Mesodermal cell (in vitro differentiated cells): ENCODE measurements at regions not wholly inside any gene's neighbourhood (a gene's known extent, or its start where the extent isn't known, plus 50 kb on each side); places are given as distances from the start of the nearest gene placed in this dataset.

Experiments
- H3K27ac ChIP-seq: 2 replicates; pipeline ENCODE4 v1.7.0; 2013; ENCODE audit warnings: mild to moderate bottlenecking, low read depth, low read length, moderate library complexity; ENCODE audit not compliant: severe bottlenecking
- H3K36me3 ChIP-seq: 2 replicates; pipeline ENCODE4 v1.7.1; 2013; ENCODE audit warnings: mild to moderate bottlenecking, low read length, moderate library complexity; ENCODE audit not compliant: control insufficient read depth, insufficient read depth
- H3K4me1 ChIP-seq: one replicate; pipeline ENCODE4 v1.7.1; 2013; ENCODE audit warnings: mild to moderate bottlenecking, low read length; ENCODE audit not compliant: insufficient read depth, control insufficient read depth, poor library complexity, severe bottlenecking
- H3K4me3 ChIP-seq: 2 replicates; pipeline ENCODE4 v1.7.0; 2013; ENCODE audit warnings: low read length, control low read depth, mild to moderate bottlenecking; ENCODE audit not compliant: insufficient read depth, poor library complexity, severe bottlenecking; ENCODE audit errors: extremely low read depth
- H3K9me3 ChIP-seq: 2 replicates; pipeline ENCODE4 v1.7.1; 2013; ENCODE audit warnings: mild to moderate bottlenecking, low read length, moderate library complexity; ENCODE audit not compliant: control insufficient read depth
- WGBS, 2 experiments: methylation state at CpG; one replicate each; pipeline ENCODE4 v1.1.5; 2013; ENCODE audit warnings: missing lambda C conversion rate in 2 of 2; ENCODE audit not compliant: insufficient coverage in 2 of 2; 5-methylcytosine and 5-hydroxymethylcytosine counted together

GRCh38 chr2:52732849-52733395 lies 1034.7 kb upstream of the CHAC2 start:
- 73 to 78% methylated on average over 2 of the region's 3 CpGs for WGBS, 2 experiments
- no peak overlapping the region for H3K4me3 ChIP-seq
- H3K36me3 ChIP-seq = no peaks in the 10 kb centered on the region
- no peak overlapping the region for H3K27ac ChIP-seq
- no peaks in the 10 kb centered on the region for H3K9me3 ChIP-seq
- no peaks in the 10 kb centered on the region for H3K4me1 ChIP-seq

- Histone ChIP-seq H3K36me3 (no peaks in the 10 kb centered on the region), H3K27ac (no peak overlapping the region), H3K4me1 (no peaks in the 10 kb centered on the region), H3K9me3 (no peaks in the 10 kb centered on the region), H3K4me3 (no peak overlapping the region)
Observed at GRCh38 chr2:52724585-52724984, 1043.0 kb upstream of the CHAC2 start.

DNA sequence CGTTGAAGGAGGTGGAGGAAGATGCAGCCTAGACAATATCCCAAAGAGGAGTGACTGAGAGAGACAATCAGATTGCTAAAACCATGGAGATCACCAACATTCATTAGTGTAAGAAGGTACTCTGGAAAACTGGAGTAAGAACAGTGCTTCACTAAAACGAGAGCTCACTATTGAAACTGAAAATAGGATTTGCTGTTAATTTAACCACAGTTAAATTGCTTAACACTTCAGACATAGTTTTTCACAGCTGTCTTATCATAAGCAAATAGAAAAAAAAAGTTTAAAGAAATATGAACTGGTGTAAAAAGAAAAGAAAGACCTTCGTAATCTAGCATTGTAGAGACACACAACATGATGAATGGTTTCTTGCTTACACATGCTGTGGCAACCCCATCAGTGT lies 1049.8 kb upstream of the CHAC2 start:
- H3K36me3 ChIP-seq = no peaks in the 10 kb centered on the region
- H3K4me3 ChIP-seq = no peak overlapping the region
- no peaks in the 10 kb centered on the region for H3K9me3 ChIP-seq
- 100% methylated on average over 1 of the region's 3 CpGs; no CpG with 5 or more reads in 1 of the 2 experiments for WGBS, 2 experiments
- H3K27ac ChIP-seq = no peak overlapping the region
- no peaks in the 10 kb centered on the region for H3K4me1 ChIP-seq

DNA sequence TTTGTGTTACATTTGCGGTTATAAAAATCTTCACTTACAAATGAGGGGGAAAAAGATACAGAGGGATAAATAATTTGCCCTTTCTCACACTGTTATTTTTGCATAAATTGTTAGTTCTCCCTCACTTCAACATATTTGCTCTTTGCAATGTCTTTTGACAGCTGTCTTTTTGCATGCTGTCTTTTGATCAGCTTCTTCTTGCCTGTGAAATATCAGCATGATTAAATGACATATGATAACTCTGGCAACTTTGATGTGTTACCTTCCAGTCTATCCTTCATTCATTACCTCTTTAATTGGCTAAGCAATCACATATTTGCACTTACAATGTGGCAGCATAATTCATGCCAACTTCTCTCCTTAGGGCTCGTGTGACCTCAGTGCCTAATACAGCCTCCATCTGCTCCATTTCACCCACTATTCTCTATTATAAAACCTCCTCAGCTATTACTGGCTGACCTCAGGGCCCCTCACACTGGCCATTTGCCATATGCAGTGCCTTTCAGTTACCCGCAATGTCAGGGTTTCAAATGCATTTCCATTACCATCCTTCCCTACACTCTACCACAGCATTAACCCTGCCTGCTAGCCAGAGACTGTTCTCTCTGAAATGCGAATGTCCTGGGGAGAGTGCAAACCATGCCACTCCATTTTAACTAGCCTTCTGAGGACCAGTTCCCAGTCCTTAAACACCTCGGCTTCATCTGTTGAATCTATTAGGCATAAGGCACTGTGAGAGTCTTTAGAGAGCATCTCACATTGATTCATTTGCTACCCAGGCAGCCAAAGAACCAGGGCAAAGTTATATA lies 1056.6 kb upstream of the CHAC2 start:
- 74 to 94% methylated on average over 2 to 4 of the region's 5 CpGs for WGBS, 2 experiments
- no peaks in the 10 kb centered on the region for H3K9me3 ChIP-seq
- H3K4me1 ChIP-seq = no peaks in the 10 kb centered on the region

GRCh38 chr2:52704251-52704650 lies 1063.4 kb upstream of the CHAC2 start:
- Histone ChIP-seq H3K4me1 (no peaks in the 10 kb centered on the region), H3K9me3 (no peaks in the 10 kb centered on the region), H3K27ac (no peak overlapping the region), H3K4me3 (no peak overlapping the region), H3K36me3 (no peaks in the 10 kb centered on the region)

More for the DNA sequence above, 1056.6 kb upstream of the CHAC2 start:
- H3K27ac ChIP-seq = no peak overlapping the region
- H3K36me3 ChIP-seq = no peaks in the 10 kb centered on the region
- no peak overlapping the region for H3K4me3 ChIP-seq

DNA sequence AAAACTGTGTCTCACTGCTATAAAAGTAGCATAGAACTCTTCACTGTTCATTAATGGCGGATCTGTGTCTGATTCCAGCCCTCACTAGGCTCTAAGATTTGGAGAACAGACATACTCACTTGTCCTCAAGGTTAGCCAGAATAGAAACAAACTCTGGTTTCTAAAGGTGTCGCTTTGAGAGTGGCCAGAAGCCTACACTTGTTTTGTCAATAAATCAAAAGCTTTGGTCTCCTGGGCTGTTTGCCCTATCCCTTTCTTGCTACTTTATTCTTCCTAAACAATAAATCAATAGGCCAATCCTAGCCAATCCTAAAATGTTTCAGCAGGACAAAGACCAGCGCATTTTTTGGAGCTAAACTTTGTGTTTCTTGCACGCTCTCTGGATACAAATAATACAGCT lies 1064.6 kb upstream of the CHAC2 start:
- WGBS, 2 experiments = 92 to 100% methylated on average over 2 of the region's 4 CpGs
- no peaks in the 10 kb centered on the region for H3K4me1 ChIP-seq
- no peaks in the 10 kb centered on the region for H3K9me3 ChIP-seq
- H3K36me3 ChIP-seq = no peaks in the 10 kb centered on the region
- H3K4me3 ChIP-seq = no peak overlapping the region
- no peak overlapping the region for H3K27ac ChIP-seq

- Histone ChIP-seq H3K27ac (no peak overlapping the region), H3K36me3 (no peaks in the 10 kb centered on the region), H3K4me3 (no peak overlapping the region), H3K4me1 (no peaks in the 10 kb centered on the region), H3K9me3 (no peaks in the 10 kb centered on the region)
- WGBS, 2 experiments = 80% methylated on average over 1 of the region's 3 CpGs; no CpG with 5 or more reads in 1 of the 2 experiments
Observed at GRCh38 chr2:52698408-52698807, 1069.2 kb upstream of the CHAC2 start.

- H3K4me3 ChIP-seq = no peak overlapping the region
- no peaks in the 10 kb centered on the region for H3K4me1 ChIP-seq
- no peaks in the 10 kb centered on the region for H3K36me3 ChIP-seq
- WGBS, 2 experiments = no CpG with 5 or more reads among the region's 4 CpGs
- H3K9me3 ChIP-seq = no peaks in the 10 kb centered on the region
- no peak overlapping the region for H3K27ac ChIP-seq
Observed at GRCh38 chr2:52697690-52698089, 1069.9 kb upstream of the CHAC2 start.

DNA sequence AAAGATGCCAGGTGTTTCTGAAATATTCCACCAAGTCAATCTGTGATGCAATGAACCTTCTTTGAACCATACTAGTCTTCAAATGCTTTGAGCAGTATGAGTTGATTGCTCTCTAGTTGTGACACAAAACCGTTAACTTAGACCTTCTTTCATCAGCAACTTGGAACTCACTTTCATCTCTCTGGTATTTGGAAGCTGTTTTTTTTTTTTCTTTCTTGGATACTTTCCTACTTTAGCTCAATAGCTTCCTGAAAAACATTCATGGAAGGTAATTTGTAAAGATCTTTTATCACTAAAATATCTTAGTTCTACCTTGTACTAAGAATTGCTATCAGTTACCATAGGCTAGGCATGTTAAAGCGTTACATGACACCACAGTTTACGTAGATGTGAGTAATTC lies 1071.9 kb upstream of the CHAC2 start:
- Histone ChIP-seq H3K4me3 (no peak overlapping the region), H3K9me3 (no peaks in the 10 kb centered on the region), H3K4me1 (no peaks in the 10 kb centered on the region), H3K36me3 (no peaks in the 10 kb centered on the region), H3K27ac (no peak overlapping the region)
- WGBS, 2 experiments = no CpG with 5 or more reads among the region's 3 CpGs

- H3K9me3 ChIP-seq = peaks cover 10% of the 10 kb centered on the region
- 100% methylated on average over 1 of the region's 2 CpGs for WGBS, 2 experiments
Observed at GRCh38 chr2:52686935-52687334, 1080.7 kb upstream of the CHAC2 start.

GRCh38 chr2:52676056-52676455 lies 1091.5 kb upstream of the CHAC2 start:
- no peaks in the 10 kb centered on the region for H3K9me3 ChIP-seq
- H3K4me3 ChIP-seq = no peak overlapping the region
- H3K4me1 ChIP-seq = no peaks in the 10 kb centered on the region
- 73 to 76% methylated on average over 2 of the region's 2 CpGs for WGBS, 2 experiments
- H3K27ac ChIP-seq = no peak overlapping the region
- no peaks in the 10 kb centered on the region for H3K36me3 ChIP-seq

More at GRCh38 chr2:52686935-52687334, 1080.7 kb upstream of the CHAC2 start:
- Histone ChIP-seq H3K36me3 (no peaks in the 10 kb centered on the region), H3K4me1 (no peaks in the 10 kb centered on the region), H3K4me3 (no peak overlapping the region), H3K27ac (no peak overlapping the region)
